AG04449 (cell line): ENCODE measurements at regions not wholly inside any gene's neighbourhood (a gene's known extent, or its start where the extent isn't known, plus 50 kb on each side); places are given as distances from the start of the nearest gene placed in this dataset.

Experiments used
- CTCF ChIA-PET: fragments of 350-600 bp; formaldehyde crosslinking; extraction: SDS; loops from one replicate; lab custom pipeline; 2021; ENCODE audit warnings: antibody characterized with exemption; lab: Yijun Ruan, JAX
- POLR2A ChIA-PET: fragments of 400-600, 350-600 bp; formaldehyde crosslinking; extraction: SDS; loops from one replicate; lab custom pipeline; 2020; ENCODE audit warnings: antibody characterized with exemption, inconsistent platforms; lab: Yijun Ruan, JAX
- DNase-seq: peaks from one replicate; pipeline ENCODE4 v3.0.0-alpha.2; 2010; ENCODE audit warnings: low read depth, low spot score
- H3K4me3 ChIP-seq: 2 replicates; pipeline ENCODE4 v1.5.1; 2011; ENCODE audit warnings: low read depth, mild to moderate bottlenecking, control low read depth, low read length
- TF ChIP-seq, protein P1 (sequence below): IDR thresholded peaks from one replicate; pipeline ENCODE4 v1.5.1; 2011; ENCODE audit warnings: mild to moderate bottlenecking, moderate library complexity, low read length, control low read depth, inconsistent platforms; ENCODE audit not compliant: insufficient read depth; ENCODE audit errors: missing control alignments

DNA sequence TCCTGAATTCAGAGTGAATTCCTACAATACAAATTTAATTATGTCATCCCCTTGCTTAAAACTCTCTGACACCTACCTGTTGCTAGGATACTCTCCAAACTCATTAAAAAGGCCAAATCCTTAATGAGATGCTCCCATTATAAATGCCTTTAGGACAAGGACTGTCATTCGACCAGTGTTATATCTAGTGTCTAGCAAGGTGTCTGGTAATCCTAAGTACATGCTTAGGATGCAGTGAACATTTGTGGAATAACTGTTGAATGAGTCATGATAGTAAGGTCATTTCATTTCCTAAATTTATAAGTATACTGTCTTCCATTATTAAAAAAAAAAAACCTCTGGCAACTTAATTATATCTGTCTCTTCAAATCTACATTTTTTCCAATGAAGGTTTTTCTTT, 588.9 kb upstream of the NRXN1 start:
- CTCF ChIA-PET: no interaction called here
- no peak for DNase-seq
- TF ChIP-seq, protein P1, sequence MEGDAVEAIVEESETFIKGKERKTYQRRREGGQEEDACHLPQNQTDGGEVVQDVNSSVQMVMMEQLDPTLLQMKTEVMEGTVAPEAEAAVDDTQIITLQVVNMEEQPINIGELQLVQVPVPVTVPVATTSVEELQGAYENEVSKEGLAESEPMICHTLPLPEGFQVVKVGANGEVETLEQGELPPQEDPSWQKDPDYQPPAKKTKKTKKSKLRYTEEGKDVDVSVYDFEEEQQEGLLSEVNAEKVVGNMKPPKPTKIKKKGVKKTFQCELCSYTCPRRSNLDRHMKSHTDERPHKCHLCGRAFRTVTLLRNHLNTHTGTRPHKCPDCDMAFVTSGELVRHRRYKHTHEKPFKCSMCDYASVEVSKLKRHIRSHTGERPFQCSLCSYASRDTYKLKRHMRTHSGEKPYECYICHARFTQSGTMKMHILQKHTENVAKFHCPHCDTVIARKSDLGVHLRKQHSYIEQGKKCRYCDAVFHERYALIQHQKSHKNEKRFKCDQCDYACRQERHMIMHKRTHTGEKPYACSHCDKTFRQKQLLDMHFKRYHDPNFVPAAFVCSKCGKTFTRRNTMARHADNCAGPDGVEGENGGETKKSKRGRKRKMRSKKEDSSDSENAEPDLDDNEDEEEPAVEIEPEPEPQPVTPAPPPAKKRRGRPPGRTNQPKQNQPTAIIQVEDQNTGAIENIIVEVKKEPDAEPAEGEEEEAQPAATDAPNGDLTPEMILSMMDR: no peak

GRCh38 chr2:51619961-51620360, 588.0 kb upstream of the NRXN1 start:
- no peak overlapping the region for H3K4me3 ChIP-seq
- ChIA-PET POLR2A (no interaction called here), CTCF (interaction anchor here (1.5 kb wide), 1 partner anchor 13 kb away, joined by 5 read pairs; no protein-coding TSS in a partner anchor)
- DNase-seq: no peak
- TF ChIP-seq, protein P1: no peak

More for the DNA sequence above, 588.9 kb upstream of the NRXN1 start:
- H3K4me3 ChIP-seq: no peak overlapping the region
- POLR2A ChIA-PET: no interaction called here

GRCh38 chr2:51612387-51612786, 580.5 kb upstream of the NRXN1 start:
- ChIA-PET POLR2A (no interaction called here), CTCF (no interaction called here)
- TF ChIP-seq, protein P1: no peak
- no peak overlapping the region for H3K4me3 ChIP-seq
- DNase-seq: no peak

DNA sequence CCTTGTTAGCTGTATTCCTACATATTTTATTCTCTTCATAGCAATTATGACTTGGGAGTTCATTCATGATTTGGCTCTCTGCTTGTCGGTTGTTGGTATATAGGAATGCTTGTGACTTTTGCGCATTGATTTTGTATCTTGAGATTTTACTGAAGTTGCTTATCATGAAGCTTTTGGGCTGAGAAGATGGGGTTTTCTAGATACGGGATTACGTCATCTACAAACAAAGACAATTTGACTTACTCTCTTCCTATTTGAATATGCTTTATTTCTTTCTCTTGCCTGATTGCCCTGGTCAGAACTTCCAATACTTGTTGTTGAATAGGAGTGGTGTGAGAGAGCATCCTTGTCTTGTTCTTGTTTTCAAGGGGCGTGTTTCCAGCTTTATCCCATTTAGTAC, 569.8 kb upstream of the NRXN1 start:
- TF ChIP-seq, protein P1: no peak
- ChIA-PET POLR2A (no interaction called here), CTCF (no interaction called here)
- DNase-seq: no peak
- H3K4me3 ChIP-seq: no peak overlapping the region

- TF ChIP-seq, protein P1: no peak
- no peak for DNase-seq
- no peak overlapping the region for H3K4me3 ChIP-seq
- CTCF ChIA-PET: no interaction called here
- POLR2A ChIA-PET: no interaction called here
Measured at GRCh38 chr2:51597086-51597485, 565.2 kb upstream of the NRXN1 start.

DNA sequence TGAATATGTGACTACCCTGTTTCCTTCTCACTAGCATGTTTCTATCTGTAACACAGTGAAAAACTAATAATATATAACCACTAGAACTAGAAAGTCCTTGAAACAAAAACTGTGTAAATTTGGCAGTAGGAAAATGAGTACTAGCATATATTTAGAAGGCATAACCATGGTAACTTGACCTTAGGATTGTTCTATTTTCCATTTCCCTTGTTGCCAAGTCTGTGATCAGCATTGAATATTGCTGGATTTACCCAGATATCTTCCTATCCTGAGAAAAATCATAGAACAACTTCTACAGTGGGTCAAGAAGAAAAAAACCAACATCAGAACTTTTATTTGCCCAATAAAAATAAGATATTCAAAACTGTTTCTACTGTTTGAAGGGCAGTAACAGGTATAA, 563.9 kb upstream of the NRXN1 start:
- TF ChIP-seq, protein P1: no peak
- ChIA-PET CTCF (no interaction called here), POLR2A (no interaction called here)
- H3K4me3 ChIP-seq: no peak overlapping the region
- DNase-seq: no peak
